Peyer's patch (tissue), 4 donors: ENCODE measurements at regions not wholly inside any gene's neighbourhood (a gene's known extent, or its start where the extent isn't known, plus 50 kb on each side); places are given as distances from the start of the nearest gene placed in this dataset.
"Not testable (repeated sequence)": the region's sequence is repeated elsewhere in the genome, so short reads cannot be mapped to it uniquely, and the experiment has no call there.

Source experiments
- DNase-seq, 3 donors: peaks; one replicate each; pipeline ENCODE4 v3.0.0-alpha.2; 2017 to 2019
- H3K27ac ChIP-seq, 4 donors: fragments of 200-600 bp; sonication (generic); one replicate each; pipeline ENCODE4 v1.5.1; 2016 to 2019
- H3K27me3 ChIP-seq, 2 donors: fragments of 200-600 bp; sonication (generic); one replicate each; pipeline ENCODE4 v1.5.1; 2019
- H3K36me3 ChIP-seq, 3 donors: fragments of 200-600 bp; sonication (generic); one replicate each; pipeline ENCODE4 v1.5.1; 2016 to 2019
- H3K4me1 ChIP-seq, 4 donors: fragments of 200-600 bp; sonication (generic); one replicate each; pipeline ENCODE4 v1.5.1; 2016 to 2019
- H3K4me3 ChIP-seq, 4 donors: fragments of 200-600 bp; sonication (generic); 1 replicate in 3 of 4; 2 replicates in 1 of 4; pipeline ENCODE4 v1.5.1; 2016 to 2019; ENCODE audit warnings: mild to moderate bottlenecking in 1 of 4
- H3K9me3 ChIP-seq, 4 donors: fragments of 200-600 bp; sonication (generic); one replicate each; pipeline ENCODE4 v1.5.1; 2016 to 2019; ENCODE audit warnings: mild to moderate bottlenecking in 1 of 4
- CTCF ChIP-seq, 6 experiments: fragments of 450-650 bp in 4 of 6; fragments of 200-600 bp in 2 of 6; sonication (generic) in 1 of 6; IDR thresholded peaks; one replicate each; pipeline ENCODE4 v1.5.1; 2017 to 2019; ENCODE audit warnings: antibody characterized with exemption in 6 of 6, mild to moderate bottlenecking in 3 of 6, moderate library complexity in 1 of 6
- POLR2A ChIP-seq, 2 donors: fragments of 450-650 bp; IDR thresholded peaks; one replicate each; pipeline ENCODE4 v1.5.1; 2017; ENCODE audit warnings: antibody characterized with exemption in 2 of 2, mild to moderate bottlenecking in 2 of 2, moderate library complexity in 2 of 2

- TF ChIP-seq POLR2A (IDR thresholded peaks at IDR 0.05) (no peak), CTCF (IDR thresholded peaks at IDR 0.05) (no peak)
- no peak for DNase-seq
- peaks cover 0 to 4% (median 0%) of the 10 kb centered on the region in 4 donors for H3K9me3 ChIP-seq
- no peaks in the 10 kb centered on the region for H3K4me1 ChIP-seq
- H3K4me3 ChIP-seq = no peak overlapping the region
- H3K36me3 ChIP-seq = no peaks in the 10 kb centered on the region
- H3K27ac ChIP-seq = no peak overlapping the region
- H3K27me3 ChIP-seq = no peaks in the 10 kb centered on the region
These were observed 113.8 kb upstream of the DNAH14 start for GRCh38 chr1:224815647-224816046.

GRCh38 chr1:224816062-224816461, 113.4 kb upstream of the DNAH14 start:
- H3K4me1 ChIP-seq = no peaks in the 10 kb centered on the region
- TF ChIP-seq POLR2A (IDR thresholded peaks at IDR 0.05) (no peak), CTCF (IDR thresholded peaks at IDR 0.05) (no peak)

GRCh38 chr1:224817382-224817781, 112.1 kb upstream of the DNAH14 start:
- Histone ChIP-seq H3K27me3 (no peaks in the 10 kb centered on the region), H3K9me3 (peaks cover 0 to 4% (median 0%) of the 10 kb centered on the region in 4 donors), H3K4me1 (no peaks in the 10 kb centered on the region), H3K36me3 (no peaks in the 10 kb centered on the region), H3K27ac (no peak overlapping the region), H3K4me3 (no peak overlapping the region)
- no peak for TF ChIP-seq POLR2A (IDR thresholded peaks at IDR 0.05)
- no peak for TF ChIP-seq CTCF (IDR thresholded peaks at IDR 0.05)
- no peak for DNase-seq

More at GRCh38 chr1:224816062-224816461, 113.4 kb upstream of the DNAH14 start:
- H3K27me3 ChIP-seq = no peaks in the 10 kb centered on the region
- no peak overlapping the region for H3K4me3 ChIP-seq
- H3K9me3 ChIP-seq = peaks cover 0 to 4% (median 0%) of the 10 kb centered on the region in 4 donors
- DNase-seq = no peak
- no peak overlapping the region for H3K27ac ChIP-seq
- no peaks in the 10 kb centered on the region for H3K36me3 ChIP-seq

- TF ChIP-seq POLR2A (IDR thresholded peaks at IDR 0.05) (no peak), CTCF (IDR thresholded peaks at IDR 0.05) (no peak)
These were observed 109.6 kb upstream of the DNAH14 start for GRCh38 chr1:224819861-224820260.

GRCh38 chr1:224820341-224820740, 109.1 kb upstream of the DNAH14 start:
- no peak overlapping the region for H3K27ac ChIP-seq
- no peaks in the 10 kb centered on the region for H3K27me3 ChIP-seq
- no peaks in the 10 kb centered on the region for H3K9me3 ChIP-seq
- no peak overlapping the region for H3K4me3 ChIP-seq
- H3K4me1 ChIP-seq = no peaks in the 10 kb centered on the region
- H3K36me3 ChIP-seq = no peaks in the 10 kb centered on the region
- no peak for TF ChIP-seq CTCF (IDR thresholded peaks at IDR 0.05)
- TF ChIP-seq POLR2A (IDR thresholded peaks at IDR 0.05) = no peak
- DNase-seq = no peak

More at GRCh38 chr1:224819861-224820260, 109.6 kb upstream of the DNAH14 start:
- Histone ChIP-seq H3K9me3 (no peaks in the 10 kb centered on the region), H3K4me1 (no peaks in the 10 kb centered on the region), H3K36me3 (no peaks in the 10 kb centered on the region), H3K27ac (no peak overlapping the region), H3K4me3 (no peak overlapping the region), H3K27me3 (no peaks in the 10 kb centered on the region)
- no peak for DNase-seq

GRCh38 chr1:224821751-224822150, 107.7 kb upstream of the DNAH14 start:
- DNase-seq, H3K9me3 ChIP-seq, H3K4me1 ChIP-seq: not testable (repeated sequence)

More at GRCh38 chr1:224821751-224822150, 107.7 kb upstream of the DNAH14 start:
- not testable (repeated sequence) for H3K36me3 ChIP-seq, H3K27ac ChIP-seq, H3K27me3 ChIP-seq, H3K4me3 ChIP-seq
